BJ (cell line): ENCODE measurements at regions not wholly inside any gene's neighbourhood (a gene's known extent, or its start where the extent isn't known, plus 50 kb on each side); places are given as distances from the start of the nearest gene placed in this dataset.
"Not testable (repeated sequence)": the region's sequence is repeated elsewhere in the genome, so short reads cannot be mapped to it uniquely, and the experiment has no call there.

Source experiments
- CTCF ChIA-PET: fragments of 350-600 bp; formaldehyde crosslinking; extraction: SDS; loops from one replicate; lab custom pipeline; 2021; ENCODE audit warnings: antibody characterized with exemption, inconsistent platforms; lab: Yijun Ruan, JAX
- POLR2A ChIA-PET: fragments of 300-600 bp; sonication (Branson Sonifier 250); formaldehyde crosslinking; extraction: SDS; loops from one replicate; lab custom pipeline; 2021; ENCODE audit warnings: antibody characterized with exemption; lab: Charles Lee
- DNase-seq: peaks from one replicate; pipeline ENCODE4 v3.0.0-alpha.2; 2011; ENCODE audit warnings: low read depth
- H3K27me3 ChIP-seq: 2 replicates; pipeline ENCODE4 v1.6.0; 2011; ENCODE audit warnings: low read length; ENCODE audit not compliant: control insufficient read depth, insufficient read depth
- H3K36me3 ChIP-seq: 2 replicates; pipeline ENCODE4 v1.5.1; 2011; ENCODE audit warnings: low read length; ENCODE audit not compliant: control insufficient read depth, insufficient read depth
- H3K4me3 ChIP-seq: 2 replicates; pipeline ENCODE4 v1.5.1; 2011; ENCODE audit warnings: low read depth, mild to moderate bottlenecking, control low read depth, low read length
- TF ChIP-seq, protein P1 (sequence below): IDR thresholded peaks from 2 replicates; pipeline ENCODE4 v1.5.1; 2011; ENCODE audit warnings: low read depth, mild to moderate bottlenecking, control low read depth, inconsistent platforms, low read length, moderate library complexity; ENCODE audit not compliant: insufficient read depth

DNA sequence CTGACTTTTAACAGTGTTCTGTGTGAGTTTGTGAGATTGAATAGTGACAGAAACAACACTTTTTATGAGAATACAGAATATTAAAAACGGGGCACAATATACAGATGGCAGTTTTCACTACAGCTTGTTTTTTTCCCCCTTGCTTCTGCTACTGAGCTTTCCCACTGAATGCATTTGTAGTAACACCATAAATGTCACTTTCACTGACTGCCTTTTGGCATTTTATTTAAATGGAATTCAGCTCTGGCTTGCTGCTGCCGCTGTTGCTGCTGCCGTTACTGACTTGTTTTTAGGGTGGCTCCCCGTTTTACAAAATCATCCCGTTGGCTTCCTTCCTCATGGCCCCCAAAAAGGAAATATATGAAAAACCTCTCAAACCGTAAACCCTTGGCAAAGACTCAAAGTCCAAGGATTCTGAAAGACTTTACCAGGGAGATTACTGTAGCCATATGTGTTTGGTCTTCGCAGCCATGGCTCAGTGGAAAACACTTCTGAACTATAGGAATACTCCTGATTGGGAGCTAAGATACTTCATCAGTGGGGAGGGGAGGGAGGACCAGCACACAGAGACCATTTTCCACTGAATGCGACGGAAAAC is 151.0 kb downstream of the NUF2 start:
- H3K4me3 ChIP-seq: no peak overlapping the region
- no peaks in the 10 kb centered on the region for H3K36me3 ChIP-seq
- TF ChIP-seq, protein P1, sequence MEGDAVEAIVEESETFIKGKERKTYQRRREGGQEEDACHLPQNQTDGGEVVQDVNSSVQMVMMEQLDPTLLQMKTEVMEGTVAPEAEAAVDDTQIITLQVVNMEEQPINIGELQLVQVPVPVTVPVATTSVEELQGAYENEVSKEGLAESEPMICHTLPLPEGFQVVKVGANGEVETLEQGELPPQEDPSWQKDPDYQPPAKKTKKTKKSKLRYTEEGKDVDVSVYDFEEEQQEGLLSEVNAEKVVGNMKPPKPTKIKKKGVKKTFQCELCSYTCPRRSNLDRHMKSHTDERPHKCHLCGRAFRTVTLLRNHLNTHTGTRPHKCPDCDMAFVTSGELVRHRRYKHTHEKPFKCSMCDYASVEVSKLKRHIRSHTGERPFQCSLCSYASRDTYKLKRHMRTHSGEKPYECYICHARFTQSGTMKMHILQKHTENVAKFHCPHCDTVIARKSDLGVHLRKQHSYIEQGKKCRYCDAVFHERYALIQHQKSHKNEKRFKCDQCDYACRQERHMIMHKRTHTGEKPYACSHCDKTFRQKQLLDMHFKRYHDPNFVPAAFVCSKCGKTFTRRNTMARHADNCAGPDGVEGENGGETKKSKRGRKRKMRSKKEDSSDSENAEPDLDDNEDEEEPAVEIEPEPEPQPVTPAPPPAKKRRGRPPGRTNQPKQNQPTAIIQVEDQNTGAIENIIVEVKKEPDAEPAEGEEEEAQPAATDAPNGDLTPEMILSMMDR: no peak
- no peaks in the 10 kb centered on the region for H3K27me3 ChIP-seq
- DNase-seq: no peak
- ChIA-PET CTCF (no interaction called here), POLR2A (no interaction called here)

DNA sequence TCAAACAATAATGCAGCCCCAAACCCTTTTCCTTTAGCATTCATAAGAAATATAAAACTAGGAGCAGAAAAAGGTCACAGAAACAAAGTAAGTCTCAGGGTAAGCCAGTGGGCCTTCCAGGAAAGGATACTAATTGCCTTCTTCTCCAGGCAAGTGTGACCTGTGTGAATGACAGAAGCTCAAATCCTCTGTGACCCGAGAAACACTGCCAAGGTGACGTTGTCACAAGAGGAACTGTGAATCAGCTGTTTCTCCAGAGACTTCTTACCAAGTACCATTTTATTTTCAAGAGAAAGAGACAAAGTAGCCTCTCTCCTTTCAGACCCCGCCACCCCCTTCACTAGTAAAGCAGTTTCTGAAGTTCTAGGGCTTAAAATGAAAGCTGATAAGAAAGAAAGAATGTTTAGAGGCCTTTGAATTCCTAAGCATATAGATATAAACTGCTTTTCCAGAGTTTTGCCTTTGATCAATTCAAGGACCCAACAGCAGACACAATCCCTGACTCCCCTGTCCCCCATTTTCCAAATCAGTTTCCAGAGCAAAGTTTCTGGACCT is 155.6 kb downstream of the NUF2 start:
- Histone ChIP-seq H3K4me3 (no peak overlapping the region), H3K36me3 (no peaks in the 10 kb centered on the region), H3K27me3 (no peaks in the 10 kb centered on the region)
- CTCF ChIA-PET: no interaction called here
- POLR2A ChIA-PET: no interaction called here
- no peak for DNase-seq
- TF ChIP-seq, protein P1: no peak

DNA sequence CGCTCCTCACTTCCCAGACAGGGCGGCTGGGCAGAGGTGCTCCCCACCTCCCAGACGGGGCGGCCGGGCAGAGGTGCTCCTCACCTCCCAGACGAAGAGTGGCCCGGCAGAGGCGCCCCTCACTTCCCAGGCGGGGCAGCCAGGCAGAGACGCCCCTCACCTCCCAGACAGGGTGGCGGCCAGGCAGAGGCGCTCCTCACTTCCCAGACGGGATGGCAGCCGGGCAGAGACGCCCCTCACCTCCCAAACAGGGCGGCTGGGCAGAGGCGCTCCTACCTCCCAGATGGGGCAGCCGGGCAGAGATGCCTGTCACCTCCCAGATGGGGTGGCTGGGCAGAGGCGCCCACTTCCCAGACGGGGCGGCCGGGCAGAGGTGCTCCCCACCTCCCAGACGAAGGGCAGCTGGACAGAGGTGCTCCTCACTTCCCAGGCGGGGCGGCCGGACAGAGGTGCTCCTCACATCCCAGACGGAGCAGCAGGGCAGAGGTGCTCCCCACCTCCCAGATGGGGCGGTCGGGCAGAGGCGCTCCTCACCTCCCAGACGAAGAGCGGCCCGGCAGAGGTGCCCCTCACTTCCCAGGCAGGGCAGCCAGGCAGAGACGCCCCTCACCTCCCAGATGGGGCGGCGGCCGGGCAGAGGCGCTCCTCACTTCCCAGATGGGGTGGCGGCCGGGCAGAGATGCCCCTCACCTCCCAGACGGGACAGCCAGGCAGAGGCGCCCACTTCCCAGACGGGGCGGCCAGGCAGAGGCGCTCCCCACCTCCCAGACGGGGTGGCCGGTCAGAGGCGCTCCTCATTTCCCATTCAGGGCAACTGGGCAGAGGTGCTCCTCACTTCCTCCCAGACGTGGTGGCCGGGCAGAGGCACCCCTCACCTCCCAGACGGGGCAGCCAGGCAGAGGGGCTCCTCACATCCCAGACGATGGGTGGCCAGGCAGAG is 176.9 kb downstream of the NUF2 start:
- CTCF ChIA-PET, H3K27me3 ChIP-seq, H3K4me3 ChIP-seq, H3K36me3 ChIP-seq, DNase-seq, POLR2A ChIA-PET: not testable (repeated sequence)

DNA sequence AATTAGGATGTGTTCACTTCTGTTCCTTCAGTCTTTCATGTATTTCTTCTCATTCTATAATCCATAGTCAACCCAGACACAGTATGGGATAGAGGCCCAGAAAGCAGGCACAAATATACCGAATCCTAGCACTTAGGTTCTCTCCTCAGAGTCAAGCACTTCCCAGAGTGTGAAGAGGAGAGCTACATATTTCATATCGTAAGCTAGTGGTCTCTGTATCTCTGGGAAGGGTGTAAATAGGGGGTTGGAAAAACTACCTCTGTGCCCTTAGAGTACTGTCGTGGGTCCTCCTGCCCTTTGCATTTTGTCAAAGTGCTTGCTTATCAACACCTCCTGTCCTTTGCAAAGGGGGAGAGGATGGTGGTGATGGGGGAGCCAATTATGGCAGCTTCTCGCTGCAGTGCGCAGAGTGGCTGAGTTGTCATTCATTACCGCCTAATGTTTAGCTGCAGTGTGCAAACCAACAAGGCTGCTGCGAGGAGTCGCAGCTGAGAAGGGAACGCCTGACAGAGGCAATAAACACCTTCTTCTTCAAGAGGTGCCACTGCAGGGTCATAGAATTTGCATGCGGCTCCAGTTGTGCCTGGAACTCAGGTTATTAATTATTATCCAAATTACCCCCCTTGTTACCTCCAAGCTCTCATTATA is 182.7 kb downstream of the NUF2 start:
- H3K36me3 ChIP-seq: no peaks in the 10 kb centered on the region
- CTCF ChIA-PET: interaction anchor here (0.9 kb wide), 1 partner anchor 9 kb away, joined by 3 read pairs; no protein-coding TSS in a partner anchor
- TF ChIP-seq, protein P1: no peak

DNA sequence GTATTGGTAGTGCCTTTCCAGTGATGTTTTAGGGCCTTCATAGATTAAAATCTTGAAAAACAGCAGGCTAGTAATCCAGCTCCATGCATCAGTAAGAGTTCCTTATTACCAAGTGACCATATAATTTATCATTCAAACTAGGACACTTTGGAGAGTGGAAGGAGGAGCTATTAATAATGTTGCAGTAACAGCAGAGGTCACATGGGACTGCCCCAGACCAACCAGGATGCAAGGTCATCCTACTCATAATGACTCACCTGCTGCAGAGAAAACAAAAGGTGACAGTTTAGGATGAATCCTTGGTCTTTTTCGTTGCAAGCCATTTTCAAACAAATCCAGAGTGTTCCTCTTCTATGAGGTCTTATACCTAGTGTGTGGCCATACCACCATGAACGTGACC is 187.4 kb downstream of the NUF2 start:
- ChIA-PET CTCF (no interaction called here), POLR2A (no interaction called here)
- no peak for DNase-seq

More for the DNA sequence above, 182.7 kb downstream of the NUF2 start:
- POLR2A ChIA-PET: no interaction called here
- Histone ChIP-seq H3K27me3 (no peaks in the 10 kb centered on the region), H3K4me3 (no peak overlapping the region)
- DNase-seq: no peak

More for the DNA sequence above, 187.4 kb downstream of the NUF2 start:
- TF ChIP-seq, protein P1: no peak
- no peaks in the 10 kb centered on the region for H3K36me3 ChIP-seq
- H3K4me3 ChIP-seq: no peak overlapping the region
- H3K27me3 ChIP-seq: no peaks in the 10 kb centered on the region
